ENCODE measurements at regions not wholly inside any gene's neighbourhood (a gene's known extent, or its start where the extent isn't known, plus 50 kb on each side); places are given as distances from the start of the nearest gene placed in this dataset.

- DNase-seq (ENCODE audit: low spot score), result no peak
Observed at GRCh38 chr18:60202708-60203107, 169.9 kb downstream of the MC4R start.

DNA sequence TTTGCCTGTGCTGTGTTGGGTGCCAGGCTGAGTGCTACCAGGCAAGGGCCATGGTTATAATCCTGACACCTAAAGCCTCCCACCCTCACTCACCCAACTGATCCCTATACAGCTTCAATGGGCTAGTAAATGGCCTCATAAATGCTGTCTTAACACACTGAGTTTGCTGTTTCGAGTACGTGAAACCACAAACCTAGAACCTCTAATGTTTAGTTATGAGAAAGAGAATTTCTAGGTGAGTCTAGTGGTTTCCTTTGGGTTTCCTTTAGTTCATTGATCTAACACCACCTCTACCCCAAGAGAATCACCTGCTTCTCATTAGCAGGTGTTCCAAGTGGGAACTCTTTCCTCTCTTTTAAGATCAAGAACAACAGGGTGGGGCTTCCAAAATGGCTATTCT lies 172.0 kb downstream of the MC4R start:
- no peak for DNase-seq (ENCODE audit: low spot score)

- no peak for DNase-seq (ENCODE audit: low spot score)
Observed at GRCh38 chr18:60199505-60199904, 173.1 kb downstream of the MC4R start.

- DNase-seq (ENCODE audit: low spot score), result no peak
Observed at GRCh38 chr18:60197671-60198462, 174.7 kb downstream of the MC4R start.

GRCh38 chr18:60196836-60197606 lies 175.6 kb downstream of the MC4R start:
- no peak for DNase-seq (ENCODE audit: low spot score)

DNA sequence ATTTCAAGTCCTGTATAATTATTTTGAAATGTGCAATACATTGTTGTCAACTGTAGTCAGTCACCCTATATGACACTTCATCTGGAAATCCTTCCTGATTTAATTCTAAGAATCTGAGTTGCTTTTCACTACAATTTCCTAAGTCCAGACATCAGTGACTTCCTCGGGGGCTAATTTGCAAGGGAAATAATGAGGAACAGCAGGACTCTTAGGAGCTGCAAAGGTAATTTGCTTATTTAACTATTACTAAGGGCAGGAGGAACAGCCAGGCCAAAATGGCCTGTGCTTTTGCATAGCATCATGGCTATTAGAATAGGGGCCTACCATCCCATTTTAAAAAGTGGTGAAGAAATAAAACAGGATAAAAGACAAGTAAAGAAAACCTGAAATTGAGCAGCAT lies 178.8 kb downstream of the MC4R start:
- DNase-seq (ENCODE audit: low spot score), result no peak

GRCh38 chr18:60191926-60192325 lies 180.6 kb downstream of the MC4R start:
- no peak for DNase-seq (ENCODE audit: low spot score)

DNA sequence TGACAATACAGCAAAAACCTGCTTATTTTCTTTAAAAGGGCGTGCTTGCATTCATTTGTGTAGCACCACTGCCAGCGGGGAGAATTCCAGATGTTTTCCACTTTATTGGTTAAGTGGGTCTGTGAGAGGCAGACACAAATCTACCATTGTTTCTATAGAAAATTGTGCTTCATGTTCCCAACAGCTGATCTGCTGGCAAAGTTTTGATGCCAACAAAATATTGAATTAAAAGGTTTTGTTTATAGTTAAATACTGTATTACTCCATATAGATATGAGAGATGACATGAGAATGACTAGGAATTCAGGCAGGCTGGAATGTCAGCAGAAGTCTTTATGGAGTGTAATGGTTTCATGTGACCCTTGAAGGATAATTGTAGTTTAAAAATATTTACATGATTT lies 182.7 kb downstream of the MC4R start:
- DNase-seq (ENCODE audit: low spot score), result no peak

DNA sequence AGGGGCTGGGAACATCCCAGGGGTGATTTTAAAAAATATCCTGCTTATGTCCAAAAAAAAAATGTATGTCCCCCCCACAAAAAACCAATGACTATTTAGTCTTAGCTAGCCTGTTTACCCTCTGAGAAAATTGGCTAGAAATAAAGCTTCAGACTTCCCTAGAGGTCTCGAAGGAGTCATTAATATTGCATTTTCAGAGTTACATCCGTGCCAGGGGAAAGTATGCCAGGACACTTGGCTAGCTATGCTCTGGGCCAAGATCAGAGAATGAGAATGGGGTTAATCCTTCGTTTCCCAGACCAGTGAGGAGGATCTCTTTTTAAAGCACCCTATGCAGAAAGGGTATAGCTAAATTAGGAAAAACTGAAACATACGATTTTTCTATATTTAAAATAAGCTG lies 183.6 kb downstream of the MC4R start:
- no peak for DNase-seq (ENCODE audit: low spot score)

GRCh38 chr18:60182223-60182622 lies 190.4 kb downstream of the MC4R start:
- no peak for DNase-seq (ENCODE audit: low spot score)

DNA sequence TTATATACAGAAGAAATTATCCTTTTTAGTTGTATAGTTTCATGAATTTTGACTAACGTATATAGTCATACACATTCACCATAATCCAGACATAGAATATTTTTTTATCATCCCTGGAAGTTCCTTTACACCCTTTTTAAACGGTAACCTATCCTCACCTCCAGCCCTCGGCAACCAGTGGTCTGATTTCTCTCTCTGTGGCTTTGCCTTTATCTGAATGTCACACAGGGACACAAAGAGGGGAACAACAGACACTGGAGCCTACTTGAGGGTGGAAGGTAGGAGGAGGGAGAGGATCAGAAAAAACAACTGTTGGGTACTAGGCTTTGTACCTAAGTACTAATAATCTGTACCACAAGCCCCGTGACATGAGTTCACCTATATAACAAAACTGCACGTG lies 191.9 kb downstream of the MC4R start:
- no peak for DNase-seq (ENCODE audit: low spot score)

DNA sequence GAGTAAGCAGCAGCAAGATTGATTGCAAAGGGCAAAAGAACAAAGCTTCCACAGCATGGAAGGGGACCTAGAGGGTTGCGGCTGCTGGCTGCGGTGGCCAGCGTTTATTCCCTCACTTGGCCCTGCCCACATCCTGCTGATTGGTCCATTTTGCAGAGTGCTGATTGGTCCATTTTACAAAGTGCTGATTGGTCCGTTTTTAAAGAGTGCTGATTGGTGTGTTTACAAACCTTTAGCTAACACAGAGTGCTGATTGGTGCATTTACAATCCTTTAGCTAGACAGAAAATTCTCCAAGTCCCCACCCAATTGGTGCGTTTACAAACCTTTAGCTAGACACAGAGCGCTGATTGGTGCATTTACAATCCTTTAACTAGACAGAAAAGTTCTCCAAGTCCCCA lies 194.4 kb downstream of the MC4R start:
- peak; percentile 15 for DNase-seq (ENCODE audit: low spot score)

GRCh38 chr18:60176259-60176658 lies 196.3 kb downstream of the MC4R start:
- no peak for DNase-seq (ENCODE audit: low spot score)

DNA sequence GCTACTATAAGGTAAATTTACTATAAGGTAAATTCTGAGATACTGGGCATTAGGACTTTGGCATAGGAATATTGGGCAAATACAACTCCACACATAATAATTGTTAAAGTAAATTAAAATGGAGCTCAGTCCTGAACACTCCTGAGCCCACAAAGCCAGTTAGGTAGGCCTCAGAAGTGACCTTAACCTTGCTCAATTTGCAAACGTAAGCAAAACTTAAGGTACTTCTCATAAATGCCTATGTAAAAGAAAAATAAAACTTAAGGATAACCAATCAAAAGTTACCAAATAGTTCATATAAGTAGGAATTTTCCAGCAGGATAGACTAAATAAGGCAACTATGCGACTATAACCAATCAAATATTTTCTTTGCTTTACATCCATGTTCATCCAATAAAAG lies 197.7 kb downstream of the MC4R start:
- no peak for DNase-seq (ENCODE audit: low spot score)

- no peak for DNase-seq (ENCODE audit: low spot score)
Observed at GRCh38 chr18:60172030-60172429, 200.5 kb downstream of the MC4R start.

DNA sequence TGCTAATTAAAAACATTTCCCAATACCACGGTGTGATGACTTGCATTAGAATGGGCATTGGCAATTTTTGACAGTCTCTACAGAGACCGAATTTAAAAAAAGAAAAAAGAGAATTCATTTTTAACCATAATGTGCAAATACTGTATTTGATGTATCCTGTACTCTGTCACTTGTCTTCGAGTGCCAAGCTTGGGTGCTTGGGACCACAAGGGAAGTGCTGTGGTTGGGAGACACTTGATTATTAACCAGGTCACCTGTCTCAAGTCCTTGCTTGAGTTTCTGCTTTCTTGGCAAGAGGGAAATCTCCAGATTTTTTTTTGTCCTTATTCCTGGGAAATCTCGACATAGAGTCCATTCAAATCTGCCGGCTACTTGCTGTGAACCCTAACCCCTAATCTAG lies 209.0 kb downstream of the MC4R start:
- DNase-seq (ENCODE audit: low spot score), result no peak

- no peak for DNase-seq (ENCODE audit: low spot score)
Observed at GRCh38 chr18:60162388-60162787, 210.2 kb downstream of the MC4R start.

DNA sequence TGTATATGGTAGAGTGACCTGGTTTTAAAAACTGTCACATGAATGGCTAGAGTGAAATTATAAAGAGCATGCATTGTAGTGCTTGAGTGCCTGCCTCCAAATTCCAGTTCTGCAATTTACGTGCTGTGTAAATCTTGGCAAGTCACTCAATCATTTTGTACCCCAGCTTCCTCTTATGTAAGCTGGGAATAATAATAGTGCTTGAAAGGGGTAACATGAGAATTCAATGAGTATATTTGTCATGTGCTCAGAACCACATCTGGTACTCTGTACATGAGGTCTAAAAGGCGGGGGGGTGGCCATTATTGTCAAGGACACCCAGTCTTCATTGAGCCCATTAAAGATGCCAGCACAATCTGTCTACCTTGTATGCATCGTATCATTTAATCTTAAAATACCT lies 214.8 kb downstream of the MC4R start:
- no peak for DNase-seq (ENCODE audit: low spot score)

DNA sequence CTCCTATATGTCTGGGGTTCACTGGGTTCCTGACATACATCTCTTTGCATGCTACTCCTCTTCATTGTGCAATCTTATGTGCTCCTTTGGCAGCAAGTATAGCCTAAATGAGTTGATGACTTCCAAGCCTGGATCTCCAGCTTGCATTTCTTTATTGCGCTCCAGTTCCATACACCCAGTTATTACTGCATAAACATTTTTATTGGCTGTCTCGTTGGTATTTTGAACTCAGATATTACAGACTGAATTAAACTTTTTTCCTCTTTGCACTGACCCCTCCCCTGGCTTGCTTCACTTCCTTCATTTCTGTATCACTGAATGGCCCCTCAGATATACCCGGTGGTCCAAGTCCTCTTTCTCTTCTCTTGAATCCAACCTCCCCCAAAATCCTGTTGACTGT lies 219.2 kb downstream of the MC4R start:
- DNase-seq (ENCODE audit: low spot score), result no peak

GRCh38 chr18:60149316-60149715 lies 223.3 kb downstream of the MC4R start:
- DNase-seq (ENCODE audit: low spot score), result no peak

DNA sequence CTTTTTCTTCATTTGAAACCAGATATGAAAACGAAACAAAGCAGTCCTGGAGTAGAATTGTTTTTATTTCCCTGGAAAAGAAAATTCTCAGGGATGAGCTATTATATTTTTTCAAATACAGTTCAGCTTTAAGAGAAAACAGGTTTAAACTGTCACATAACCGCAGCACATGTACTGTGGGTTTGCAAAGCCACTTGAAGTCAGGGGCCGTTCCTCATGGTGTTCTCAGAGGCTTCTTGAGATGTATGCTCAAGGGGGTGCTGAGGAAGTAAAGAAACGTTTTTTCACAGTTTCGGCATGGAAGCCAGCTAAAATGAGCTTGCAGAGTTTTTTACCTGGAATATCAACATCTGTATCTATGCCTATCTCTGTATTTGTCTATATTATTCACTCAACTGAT lies 225.3 kb downstream of the MC4R start:
- DNase-seq (ENCODE audit: low spot score), result peak; percentile 35

DNA sequence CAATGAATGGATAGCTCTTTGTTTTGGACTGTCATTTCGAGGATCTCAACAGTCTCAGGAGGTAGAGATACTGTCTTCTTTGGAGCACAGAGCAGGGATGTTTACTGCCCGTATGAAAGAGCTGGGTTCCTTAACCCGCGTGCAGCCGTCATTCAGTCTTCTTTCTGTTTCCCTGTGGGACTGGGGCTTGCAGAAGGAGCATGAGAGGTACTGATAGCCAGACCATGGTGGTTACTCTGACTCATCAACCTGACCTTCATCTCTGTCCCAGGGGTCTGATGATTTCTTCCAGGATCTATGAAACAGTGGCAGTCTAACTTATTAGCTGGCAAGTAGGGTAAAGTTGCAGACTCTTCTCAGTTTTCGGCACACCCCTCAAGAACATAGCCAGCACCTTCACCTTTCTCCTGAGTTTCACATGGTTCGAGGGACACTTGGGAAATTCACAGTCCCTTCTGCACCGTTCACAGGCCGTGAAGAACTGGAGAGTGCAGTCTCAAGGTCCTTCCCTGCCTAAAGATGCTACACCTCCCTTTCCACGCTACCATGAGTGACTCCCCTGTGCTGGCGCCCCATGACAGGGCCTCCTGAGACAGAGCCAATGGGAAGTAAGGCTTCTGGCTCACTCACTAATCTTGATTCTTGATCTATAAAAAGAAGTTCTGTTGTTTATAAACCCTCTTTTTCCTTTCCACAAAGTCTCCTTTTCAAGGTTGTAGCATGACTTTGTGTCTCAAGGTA lies 226.2 kb downstream of the MC4R start:
- no peak for DNase-seq (ENCODE audit: low spot score)

- no peak for DNase-seq (ENCODE audit: low spot score)
Observed at GRCh38 chr18:60145776-60146175, 226.8 kb downstream of the MC4R start.
